Spinal cord (tissue), 9 donors: ENCODE measurements at regions not wholly inside any gene's neighbourhood (a gene's known extent, or its start where the extent isn't known, plus 50 kb on each side); places are given as distances from the start of the nearest gene placed in this dataset.

Source experiments
- DNase-seq, 6 donors: peaks; one replicate each; pipeline versions ENCODE4 v3.0.0 to v3.0.0-alpha.2; 2013 to 2015; ENCODE audit warnings: low spot score in 6 of 6, low read depth in 4 of 6
- H3K27ac ChIP-seq: one replicate; pipeline ENCODE4 v1.5.1; 2013; ENCODE audit warnings: low read depth, low read length, control low read depth
- H3K27me3 ChIP-seq: one replicate; pipeline ENCODE4 v1.6.1; 2013; ENCODE audit warnings: low read length; ENCODE audit not compliant: control insufficient read depth, insufficient read depth
- H3K36me3 ChIP-seq: one replicate; pipeline ENCODE4 v1.6.1; 2013; ENCODE audit warnings: low read length; ENCODE audit not compliant: control insufficient read depth, insufficient read depth
- H3K4me1 ChIP-seq: one replicate; pipeline ENCODE4 v1.6.1; 2013; ENCODE audit warnings: low read length; ENCODE audit not compliant: control insufficient read depth, insufficient read depth
- H3K4me3 ChIP-seq: one replicate; pipeline ENCODE4 v1.5.1; 2013; ENCODE audit warnings: low read depth, low read length, control low read depth
- H3K9me3 ChIP-seq: one replicate; pipeline ENCODE4 v1.6.1; 2013; ENCODE audit warnings: low read length; ENCODE audit not compliant: control insufficient read depth, insufficient read depth
- WGBS: methylation state at CpG from one replicate; pipeline ENCODE4 v1.1.5; 2013; ENCODE audit warnings: missing lambda C conversion rate; ENCODE audit not compliant: insufficient coverage; 5-methylcytosine and 5-hydroxymethylcytosine counted together
- donor health status: healthy.

GRCh38 chr21:16419188-16419921 is 689.6 kb downstream of the USP25 start:
- 17% methylated on average over 9 of the region's 14 CpGs for WGBS
- DNase-seq: peak in 5 of 6 donors; percentile 76 to 97 (median 83)
- H3K4me3 ChIP-seq: peak overlapping the region; percentile 56

GRCh38 chr21:16420031-16420724 is 690.4 kb downstream of the USP25 start:
- H3K9me3 ChIP-seq: no peaks in the 10 kb centered on the region
- peaks cover 4% of the 10 kb centered on the region for H3K4me1 ChIP-seq
- 8% methylated on average over 2 of the region's 4 CpGs for whole genome bisulfite sequencing
- no peaks in the 10 kb centered on the region for H3K36me3 ChIP-seq
- no peaks in the 10 kb centered on the region for H3K27me3 ChIP-seq
- H3K4me3 ChIP-seq: peak overlapping the region; percentile 56
- peak overlapping the region; percentile 92 for H3K27ac ChIP-seq
- peak in 5 of 6 donors; percentile 75 to 95 (median 81) for DNase-seq

More at GRCh38 chr21:16419188-16419921, 689.6 kb downstream of the USP25 start:
- Histone ChIP-seq H3K27ac (peak overlapping the region; percentile 92), H3K4me1 (peaks cover 4% of the 10 kb centered on the region), H3K27me3 (no peaks in the 10 kb centered on the region), H3K36me3 (no peaks in the 10 kb centered on the region), H3K9me3 (no peaks in the 10 kb centered on the region)

GRCh38 chr21:16421007-16421406 is 691.2 kb downstream of the USP25 start:
- H3K36me3 ChIP-seq: no peaks in the 10 kb centered on the region
- H3K27ac ChIP-seq: peak overlapping the region; percentile 92
- DNase-seq: no peak
- H3K27me3 ChIP-seq: no peaks in the 10 kb centered on the region
- peak overlapping the region; percentile 56 for H3K4me3 ChIP-seq
- H3K9me3 ChIP-seq: no peaks in the 10 kb centered on the region
- no CpG with 5 or more reads among the region's 2 CpGs for WGBS
- H3K4me1 ChIP-seq: peaks cover 4% of the 10 kb centered on the region

GRCh38 chr21:16421965-16422364 is 692.2 kb downstream of the USP25 start:
- Histone ChIP-seq H3K9me3 (no peaks in the 10 kb centered on the region), H3K4me1 (peaks cover 4% of the 10 kb centered on the region), H3K27ac (peak overlapping the region; percentile 92), H3K36me3 (no peaks in the 10 kb centered on the region), H3K27me3 (no peaks in the 10 kb centered on the region), H3K4me3 (peak overlapping the region; percentile 56)
- peak in 1 of 6 donors; percentile 57 for DNase-seq
- no CpG with 5 or more reads among the region's 3 CpGs for WGBS

GRCh38 chr21:16422702-16423101 is 692.9 kb downstream of the USP25 start:
- Histone ChIP-seq H3K4me3 (peak overlapping the region; percentile 56), H3K4me1 (peaks cover 4% of the 10 kb centered on the region), H3K27ac (peak overlapping the region; percentile 92), H3K27me3 (no peaks in the 10 kb centered on the region), H3K36me3 (no peaks in the 10 kb centered on the region), H3K9me3 (no peaks in the 10 kb centered on the region)
- WGBS: no CpG with 5 or more reads among the region's 2 CpGs
- DNase-seq: peak in 2 of 6 donors; percentile 67 to 69

- no peak for DNase-seq
- Histone ChIP-seq H3K4me3 (peak overlapping the region; percentile 56), H3K4me1 (peaks cover 3% of the 10 kb centered on the region), H3K27me3 (no peaks in the 10 kb centered on the region), H3K36me3 (no peaks in the 10 kb centered on the region), H3K9me3 (no peaks in the 10 kb centered on the region), H3K27ac (peak overlapping the region; percentile 92)
- WGBS: no CpG with 5 or more reads among the region's 4 CpGs
Measured at GRCh38 chr21:16423921-16424320, 694.1 kb downstream of the USP25 start.

GRCh38 chr21:16424331-16424751 is 694.6 kb downstream of the USP25 start:
- WGBS: no CpG with 5 or more reads among the region's 5 CpGs
- peak in 3 of 6 donors; percentile 68 to 79 (median 74) for DNase-seq
- Histone ChIP-seq H3K9me3 (no peaks in the 10 kb centered on the region), H3K36me3 (no peaks in the 10 kb centered on the region), H3K27ac (peak overlapping the region; percentile 92), H3K27me3 (no peaks in the 10 kb centered on the region), H3K4me1 (no peaks in the 10 kb centered on the region), H3K4me3 (peak overlapping the region; percentile 56)

GRCh38 chr21:16425376-16425775 is 695.6 kb downstream of the USP25 start:
- Histone ChIP-seq H3K4me1 (no peaks in the 10 kb centered on the region), H3K9me3 (no peaks in the 10 kb centered on the region), H3K36me3 (no peaks in the 10 kb centered on the region), H3K27me3 (no peaks in the 10 kb centered on the region), H3K27ac (peak overlapping the region; percentile 92), H3K4me3 (no peak overlapping the region)
- DNase-seq: no peak

- H3K27me3 ChIP-seq: no peaks in the 10 kb centered on the region
- no peak for DNase-seq
- H3K4me3 ChIP-seq: no peak overlapping the region
- H3K27ac ChIP-seq: no peak overlapping the region
- no peaks in the 10 kb centered on the region for H3K9me3 ChIP-seq
- no CpG with 5 or more reads among the region's 6 CpGs for WGBS
- H3K4me1 ChIP-seq: no peaks in the 10 kb centered on the region
- no peaks in the 10 kb centered on the region for H3K36me3 ChIP-seq
Measured at GRCh38 chr21:16426936-16427335, 697.2 kb downstream of the USP25 start.
